ENCODE measurements at regions not wholly inside any gene's neighbourhood (a gene's known extent, or its start where the extent isn't known, plus 50 kb on each side); places are given as distances from the start of the nearest gene placed in this dataset.

- Mint-ChIP-seq H3K4me1 (no peaks in the 10 kb centered on the region), H3K9me3 (ENCODE audit: insufficient read depth) (peaks cover 7% of the 10 kb centered on the region), H3K4me3 (no peak overlapping the region), H3K27me3 (no peaks in the 10 kb centered on the region), H3K27ac (no peak overlapping the region)
- POLR2A ChIA-PET: no interaction called here
- no peaks in the 10 kb centered on the region for H3K4me1 ChIP-seq (ENCODE audit: control insufficient read depth in 2 of 2, insufficient read depth in 2 of 2, low read length in 2 of 2)
- H3K9me3 ChIP-seq (ENCODE audit: control extremely low read depth in 1 of 3, control insufficient read depth in 2 of 3, insufficient read depth in 1 of 3, low read length in 2 of 3): no peaks in the 10 kb centered on the region
- no peaks in the 10 kb centered on the region for H3K79me2 ChIP-seq (ENCODE audit: control insufficient read depth, insufficient read depth, low read length)
- no peak overlapping the region for H3K4me3 ChIP-seq (ENCODE audit: control extremely low read depth in 1 of 5, extremely low read depth in 1 of 5, insufficient read depth in 1 of 5, low read depth in 2 of 5, low read length in 4 of 5)
- H3K4me2 ChIP-seq (replicated peaks; ENCODE audit: low read depth, low read length, poor library complexity, severe bottlenecking): no peak overlapping the region
- no peaks in the 10 kb centered on the region for H3K36me3 ChIP-seq (replicated peaks in 1 of 2; ENCODE audit: control extremely low read depth in 1 of 2, control insufficient read depth in 1 of 2, extremely low read depth in 1 of 2, insufficient read depth in 2 of 2, low read length in 1 of 2)
- no peaks in the 10 kb centered on the region for H3K27me3 ChIP-seq (replicated peaks in 1 of 4; ENCODE audit: control extremely low read depth in 1 of 4, control insufficient read depth in 3 of 4, insufficient read depth in 4 of 4, low read length in 3 of 4)
- DNase-seq: no peak
- TF ChIP-seq CTCF (IDR thresholded peaks at IDR 0.05) (no peak), EZH2 (IDR thresholded peaks at IDR 0.05; ENCODE audit: borderline replicate concordance, insufficient read depth, low read depth, low read length, poor library complexity, severe bottlenecking) (no peak)
- WGBS (ENCODE audit: insufficient coverage): 75% methylated on average over 1 of the region's 3 CpGs
- H4K20me1 ChIP-seq (ENCODE audit: control insufficient read depth, insufficient read depth, low read length, poor library complexity, severe bottlenecking): no peaks in the 10 kb centered on the region
- no peak overlapping the region for H2AFZ ChIP-seq (ENCODE audit: insufficient read depth, low read depth, low read length, poor library complexity, severe bottlenecking)
- H3K9ac ChIP-seq (ENCODE audit: low read length): no peak overlapping the region
- no peak overlapping the region for H3K27ac ChIP-seq (ENCODE audit: low read length in 2 of 2)
- CTCF ChIA-PET: no interaction called here
- ATAC-seq (ENCODE audit: low read depth): no peak
- intact Hi-C loops (cut with micrococcal nuclease): no loop called here
Observed at GRCh38 chr21:27429710-27430341, 462.9 kb upstream of the ADAMTS5 start.

- WGBS (ENCODE audit: insufficient coverage): no CpG with 5 or more reads among the region's 1 CpG
- H3K27ac Mint-ChIP-seq: no peak overlapping the region
Observed at GRCh38 chr21:27426196-27426595, 459.3 kb upstream of the ADAMTS5 start.

More at GRCh38 chr21:27426196-27426595, 459.3 kb upstream of the ADAMTS5 start:
- Histone ChIP-seq H3K4me2 (replicated peaks; ENCODE audit: low read depth, low read length, poor library complexity, severe bottlenecking) (no peak overlapping the region), H3K4me1 (ENCODE audit: control insufficient read depth in 2 of 2, insufficient read depth in 2 of 2, low read length in 2 of 2) (no peaks in the 10 kb centered on the region), H3K27ac (ENCODE audit: low read length in 2 of 2) (no peak overlapping the region), H2AFZ (ENCODE audit: insufficient read depth, low read depth, low read length, poor library complexity, severe bottlenecking) (no peak overlapping the region), H3K36me3 (replicated peaks in 1 of 2; ENCODE audit: control extremely low read depth in 1 of 2, control insufficient read depth in 1 of 2, extremely low read depth in 1 of 2, insufficient read depth in 2 of 2, low read length in 1 of 2) (no peaks in the 10 kb centered on the region), H3K79me2 (ENCODE audit: control insufficient read depth, insufficient read depth, low read length) (no peaks in the 10 kb centered on the region), H4K20me1 (ENCODE audit: control insufficient read depth, insufficient read depth, low read length, poor library complexity, severe bottlenecking) (no peaks in the 10 kb centered on the region), H3K9ac (ENCODE audit: low read length) (no peak overlapping the region), H3K27me3 (replicated peaks in 1 of 4; ENCODE audit: control extremely low read depth in 1 of 4, control insufficient read depth in 3 of 4, insufficient read depth in 4 of 4, low read length in 3 of 4) (no peaks in the 10 kb centered on the region), H3K4me3 (ENCODE audit: control extremely low read depth in 1 of 5, extremely low read depth in 1 of 5, insufficient read depth in 1 of 5, low read depth in 2 of 5, low read length in 4 of 5) (no peak overlapping the region), H3K9me3 (ENCODE audit: control extremely low read depth in 1 of 3, control insufficient read depth in 2 of 3, insufficient read depth in 1 of 3, low read length in 2 of 3) (no peaks in the 10 kb centered on the region)
- H3K4me1 Mint-ChIP-seq: no peaks in the 10 kb centered on the region
- ATAC-seq (ENCODE audit: low read depth) (no peak), DNase-seq (no peak)
- H3K9me3 Mint-ChIP-seq (ENCODE audit: insufficient read depth): peaks cover 9% of the 10 kb centered on the region
- ChIA-PET POLR2A (no interaction called here), CTCF (no interaction called here)
- no peak overlapping the region for H3K4me3 Mint-ChIP-seq
- TF ChIP-seq EZH2 (IDR thresholded peaks at IDR 0.05; ENCODE audit: borderline replicate concordance, insufficient read depth, low read depth, low read length, poor library complexity, severe bottlenecking) (no peak), CTCF (IDR thresholded peaks at IDR 0.05) (no peak)
- intact Hi-C loops (cut with micrococcal nuclease): no loop called here
- H3K27me3 Mint-ChIP-seq: no peaks in the 10 kb centered on the region
